Ovary (tissue), 3 donors: ENCODE measurements at regions not wholly inside any gene's neighbourhood (a gene's known extent, or its start where the extent isn't known, plus 50 kb on each side); places are given as distances from the start of the nearest gene placed in this dataset.

Experiments
- CTCF ChIP-seq, 3 donors: fragments of 450-650 bp in 2 of 3; fragments of 200-600 bp in 1 of 3; IDR thresholded peaks; one replicate each; pipeline versions ENCODE4 v1.5.1 to v1.8.0; 2016 to 2022; ENCODE audit warnings: antibody characterized with exemption in 3 of 3, mild to moderate bottlenecking in 1 of 3
- EP300 ChIP-seq: sonication (generic); formaldehyde crosslinking; IDR thresholded peaks from one replicate; pipeline ENCODE4 v1.6.1; 2017; ENCODE audit warnings: antibody characterized with exemption
- POLR2A ChIP-seq: fragments of 450-650 bp; IDR thresholded peaks from one replicate; pipeline ENCODE4 v1.6.1; 2017; ENCODE audit warnings: antibody characterized with exemption, mild to moderate bottlenecking, moderate library complexity
- donor health status: DM: no; HTN: no; CAD: no.

GRCh38 chr4:177803151-177803550 is 360.9 kb upstream of the AGA start:
- TF ChIP-seq CTCF (IDR thresholded peaks at IDR 0.05) (no peak), POLR2A (no peak), EP300 (no peak)
